ENCODE measurements at regions not wholly inside any gene's neighbourhood (a gene's known extent, or its start where the extent isn't known, plus 50 kb on each side); places are given as distances from the start of the nearest gene placed in this dataset.

GRCh38 chr4:117512414-117512813, 427.0 kb upstream of the TRAM1L1 start:
- TF ChIP-seq POLR2A (IDR thresholded peaks at IDR 0.05) (no peak), CTCF (IDR thresholded peaks at IDR 0.05) (no peak), POLR2AphosphoS5 (IDR thresholded peaks at IDR 0.05) (no peak)
